ENCODE measurements at regions not wholly inside any gene's neighbourhood (a gene's known extent, or its start where the extent isn't known, plus 50 kb on each side); places are given as distances from the start of the nearest gene placed in this dataset.
"Not testable (repeated sequence)": the region's sequence is repeated elsewhere in the genome, so short reads cannot be mapped to it uniquely, and the experiment has no call there.

- ChIA-PET POLR2A (ENCODE audit: unreplicated experiment) (no interaction called here), CTCF (no interaction called here)
- Histone ChIP-seq H3K79me2 (ENCODE audit: low read depth) (no peaks in the 10 kb centered on the region), H3K27ac (no peak overlapping the region), H2AFZ (no peak overlapping the region), H3K27me3 (ENCODE audit: insufficient read depth, low read depth) (no peaks in the 10 kb centered on the region), H3K4me3 (no peak overlapping the region), H3K4me2 (no peak overlapping the region), H3K36me3 (ENCODE audit: low read depth) (no peaks in the 10 kb centered on the region), H3F3A (ENCODE audit: insufficient read depth, low read depth) (no peaks in the 10 kb centered on the region), H3K4me1 (replicated peaks; ENCODE audit: insufficient read depth) (no peaks in the 10 kb centered on the region), H3K9me3 (ENCODE audit: insufficient read depth, low read depth) (no peaks in the 10 kb centered on the region), H4K20me1 (ENCODE audit: insufficient read depth) (no peaks in the 10 kb centered on the region), H3K9me2 (ENCODE audit: insufficient read depth) (no peaks in the 10 kb centered on the region)
- no TSS peak for BruUV-seq (replicated peaks)
- intact Hi-C loops (cut with micrococcal nuclease; ENCODE audit: unreplicated experiment) = no loop called here
- TF ChIP-seq CTCF (conservative IDR thresholded peaks at IDR 0.05) (no peak), EZH2 (IDR thresholded peaks at IDR 0.05; ENCODE audit: low read depth) (no peak)
- DNase-seq = no peak
These were observed 96.0 kb upstream of the SYT6 start for GRCh38 chr1:114249691-114250090.

- Histone ChIP-seq H3K4me2 (no peak overlapping the region), H3K4me3 (no peak overlapping the region), H3K9me2 (ENCODE audit: insufficient read depth) (no peaks in the 10 kb centered on the region), H3K36me3 (ENCODE audit: low read depth) (no peaks in the 10 kb centered on the region), H2AFZ (no peak overlapping the region), H3K9me3 (ENCODE audit: insufficient read depth, low read depth) (no peaks in the 10 kb centered on the region), H3K27me3 (ENCODE audit: insufficient read depth, low read depth) (no peaks in the 10 kb centered on the region), H4K20me1 (ENCODE audit: insufficient read depth) (no peaks in the 10 kb centered on the region), H3K79me2 (ENCODE audit: low read depth) (no peaks in the 10 kb centered on the region), H3K4me1 (replicated peaks; ENCODE audit: insufficient read depth) (no peaks in the 10 kb centered on the region), H3F3A (ENCODE audit: insufficient read depth, low read depth) (no peaks in the 10 kb centered on the region), H3K27ac (no peak overlapping the region)
- no TSS peak for BruUV-seq (replicated peaks)
- intact Hi-C loops (cut with micrococcal nuclease; ENCODE audit: unreplicated experiment) = no loop called here
- DNase-seq = no peak
- CTCF ChIA-PET = no interaction called here
- POLR2A ChIA-PET (ENCODE audit: unreplicated experiment) = no interaction called here
- no peak for TF ChIP-seq EZH2 (IDR thresholded peaks at IDR 0.05; ENCODE audit: low read depth)
- TF ChIP-seq CTCF (conservative IDR thresholded peaks at IDR 0.05) = no peak
These were observed 94.5 kb upstream of the SYT6 start for GRCh38 chr1:114248162-114248561.

- H3F3A ChIP-seq (ENCODE audit: insufficient read depth, low read depth); H3K4me3 ChIP-seq; H3K79me2 ChIP-seq (ENCODE audit: low read depth); H3K4me2 ChIP-seq; CTCF ChIA-PET; POLR2A ChIA-PET (ENCODE audit: unreplicated experiment); H3K27me3 ChIP-seq (ENCODE audit: insufficient read depth, low read depth); BruUV-seq (replicated peaks); intact Hi-C loops (cut with micrococcal nuclease; ENCODE audit: unreplicated experiment); DNase-seq; H3K27ac ChIP-seq; H3K9me2 ChIP-seq (ENCODE audit: insufficient read depth); H3K4me1 ChIP-seq (replicated peaks; ENCODE audit: insufficient read depth); H4K20me1 ChIP-seq (ENCODE audit: insufficient read depth); H2AFZ ChIP-seq; H3K9me3 ChIP-seq (ENCODE audit: insufficient read depth, low read depth); H3K36me3 ChIP-seq (ENCODE audit: low read depth): not testable (repeated sequence)
These were observed 89.0 kb upstream of the SYT6 start for GRCh38 chr1:114242531-114243210.

GRCh38 chr1:114238053-114238452 is 84.4 kb upstream of the SYT6 start:
- no peaks in the 10 kb centered on the region for H4K20me1 ChIP-seq (ENCODE audit: insufficient read depth)
- H3K9me2 ChIP-seq (ENCODE audit: insufficient read depth) = no peaks in the 10 kb centered on the region
- ChIA-PET POLR2A (ENCODE audit: unreplicated experiment) (no interaction called here), CTCF (no interaction called here)
- intact Hi-C loops (cut with micrococcal nuclease; ENCODE audit: unreplicated experiment) = no loop called here
- no peak overlapping the region for H3K4me2 ChIP-seq
- H3K27ac ChIP-seq = no peak overlapping the region
- no peak for DNase-seq
- BruUV-seq (replicated peaks) = no TSS peak
- H3K36me3 ChIP-seq (ENCODE audit: low read depth) = no peaks in the 10 kb centered on the region
- no peaks in the 10 kb centered on the region for H3F3A ChIP-seq (ENCODE audit: insufficient read depth, low read depth)
- no peak overlapping the region for H2AFZ ChIP-seq
- TF ChIP-seq CTCF (conservative IDR thresholded peaks at IDR 0.05) (no peak), EZH2 (IDR thresholded peaks at IDR 0.05; ENCODE audit: low read depth) (no peak)
- H3K27me3 ChIP-seq (ENCODE audit: insufficient read depth, low read depth) = 0 out of 2 replicates have a peak, but pooled peaks cover 3% of the 10 kb centered on the region
- H3K4me3 ChIP-seq = no peak overlapping the region
- H3K4me1 ChIP-seq (replicated peaks; ENCODE audit: insufficient read depth) = no peaks in the 10 kb centered on the region
- H3K9me3 ChIP-seq (ENCODE audit: insufficient read depth, low read depth) = no peaks in the 10 kb centered on the region
- no peaks in the 10 kb centered on the region for H3K79me2 ChIP-seq (ENCODE audit: low read depth)

Data from PC-9 (cell line).